ENCODE measurements at regions not wholly inside any gene's neighbourhood (a gene's known extent, or its start where the extent isn't known, plus 50 kb on each side); places are given as distances from the start of the nearest gene placed in this dataset.

GRCh38 chr4:38222892-38223291, 262.7 kb downstream of the PTTG2 start:
- no peak overlapping the region for H3K4me3 ChIP-seq (ENCODE audit: low read length)
- no peaks in the 10 kb centered on the region for H3K36me3 ChIP-seq (replicated peaks; ENCODE audit: low read depth, low read length)
- H3K79me2 ChIP-seq (ENCODE audit: low read length) = no peaks in the 10 kb centered on the region
- no peak overlapping the region for H2AFZ ChIP-seq (ENCODE audit: low read depth, low read length)
- H3K27me3 ChIP-seq (ENCODE audit: low read depth, low read length) = peaks cover 21% of the 10 kb centered on the region
- H4K20me1 ChIP-seq (ENCODE audit: insufficient read depth, low read length) = no peaks in the 10 kb centered on the region
- H3K9me3 ChIP-seq (ENCODE audit: insufficient read depth, low read length) = no peaks in the 10 kb centered on the region
- TF ChIP-seq CTCF (IDR thresholded peaks at IDR 0.05; ENCODE audit: low read depth, low read length) (no peak), EZH2phosphoT487 (IDR thresholded peaks at IDR 0.05; ENCODE audit: low read depth) (no peak)
- H3K9ac ChIP-seq (ENCODE audit: low read length) = no peak overlapping the region
- H3K27ac ChIP-seq (ENCODE audit: low read length) = no peak overlapping the region
- H3K4me2 ChIP-seq (ENCODE audit: low read length) = no peak overlapping the region
- H3K4me1 ChIP-seq (ENCODE audit: low read length) = no peaks in the 10 kb centered on the region

GRCh38 chr4:38223306-38223705, 263.1 kb downstream of the PTTG2 start:
- no peak overlapping the region for H3K4me2 ChIP-seq (ENCODE audit: low read length)
- no peak overlapping the region for H2AFZ ChIP-seq (ENCODE audit: low read depth, low read length)
- TF ChIP-seq EZH2phosphoT487 (IDR thresholded peaks at IDR 0.05; ENCODE audit: low read depth) (no peak), CTCF (IDR thresholded peaks at IDR 0.05; ENCODE audit: low read depth, low read length) (no peak)
- no peaks in the 10 kb centered on the region for H3K36me3 ChIP-seq (replicated peaks; ENCODE audit: low read depth, low read length)
- no peak overlapping the region for H3K27ac ChIP-seq (ENCODE audit: low read length)
- H3K4me3 ChIP-seq (ENCODE audit: low read length) = no peak overlapping the region
- H3K79me2 ChIP-seq (ENCODE audit: low read length) = no peaks in the 10 kb centered on the region
- no peaks in the 10 kb centered on the region for H3K9me3 ChIP-seq (ENCODE audit: insufficient read depth, low read length)
- no peak overlapping the region for H3K9ac ChIP-seq (ENCODE audit: low read length)
- H3K4me1 ChIP-seq (ENCODE audit: low read length) = no peaks in the 10 kb centered on the region
- peaks cover 21% of the 10 kb centered on the region for H3K27me3 ChIP-seq (ENCODE audit: low read depth, low read length)
- H4K20me1 ChIP-seq (ENCODE audit: insufficient read depth, low read length) = no peaks in the 10 kb centered on the region

- H3K9me3 ChIP-seq (ENCODE audit: insufficient read depth, low read length) = no peaks in the 10 kb centered on the region
- no peak overlapping the region for H3K9ac ChIP-seq (ENCODE audit: low read length)
- TF ChIP-seq CTCF (IDR thresholded peaks at IDR 0.05; ENCODE audit: low read depth, low read length) = no peak
- TF ChIP-seq EZH2phosphoT487 (IDR thresholded peaks at IDR 0.05; ENCODE audit: low read depth) = no peak
- H3K4me1 ChIP-seq (ENCODE audit: low read length) = no peaks in the 10 kb centered on the region
- no peaks in the 10 kb centered on the region for H3K36me3 ChIP-seq (replicated peaks; ENCODE audit: low read depth, low read length)
- no peak overlapping the region for H3K4me3 ChIP-seq (ENCODE audit: low read length)
- no peak overlapping the region for H2AFZ ChIP-seq (ENCODE audit: low read depth, low read length)
- H3K4me2 ChIP-seq (ENCODE audit: low read length) = no peak overlapping the region
- H3K27me3 ChIP-seq (ENCODE audit: low read depth, low read length) = peaks cover 21% of the 10 kb centered on the region
- no peaks in the 10 kb centered on the region for H3K79me2 ChIP-seq (ENCODE audit: low read length)
- no peak overlapping the region for H3K27ac ChIP-seq (ENCODE audit: low read length)
- no peaks in the 10 kb centered on the region for H4K20me1 ChIP-seq (ENCODE audit: insufficient read depth, low read length)
Observed at GRCh38 chr4:38223782-38224236, 263.6 kb downstream of the PTTG2 start.

GRCh38 chr4:38224850-38225249, 264.7 kb downstream of the PTTG2 start:
- no peaks in the 10 kb centered on the region for H3K4me1 ChIP-seq (ENCODE audit: low read length)
- no peak overlapping the region for H3K4me3 ChIP-seq (ENCODE audit: low read length)
- H2AFZ ChIP-seq (ENCODE audit: low read depth, low read length) = no peak overlapping the region
- no peaks in the 10 kb centered on the region for H4K20me1 ChIP-seq (ENCODE audit: insufficient read depth, low read length)
- no peaks in the 10 kb centered on the region for H3K9me3 ChIP-seq (ENCODE audit: insufficient read depth, low read length)
- H3K27me3 ChIP-seq (ENCODE audit: low read depth, low read length) = peaks cover 21% of the 10 kb centered on the region
- H3K27ac ChIP-seq (ENCODE audit: low read length) = no peak overlapping the region
- H3K4me2 ChIP-seq (ENCODE audit: low read length) = no peak overlapping the region
- no peaks in the 10 kb centered on the region for H3K36me3 ChIP-seq (replicated peaks; ENCODE audit: low read depth, low read length)
- TF ChIP-seq EZH2phosphoT487 (IDR thresholded peaks at IDR 0.05; ENCODE audit: low read depth) = no peak
- TF ChIP-seq CTCF (IDR thresholded peaks at IDR 0.05; ENCODE audit: low read depth, low read length) = no peak
- H3K9ac ChIP-seq (ENCODE audit: low read length) = no peak overlapping the region
- H3K79me2 ChIP-seq (ENCODE audit: low read length) = no peaks in the 10 kb centered on the region
